ENCODE measurements at regions not wholly inside any gene's neighbourhood (a gene's known extent, or its start where the extent isn't known, plus 50 kb on each side); places are given as distances from the start of the nearest gene placed in this dataset.
"Not testable (repeated sequence)": the region's sequence is repeated elsewhere in the genome, so short reads cannot be mapped to it uniquely, and the experiment has no call there.

DNA sequence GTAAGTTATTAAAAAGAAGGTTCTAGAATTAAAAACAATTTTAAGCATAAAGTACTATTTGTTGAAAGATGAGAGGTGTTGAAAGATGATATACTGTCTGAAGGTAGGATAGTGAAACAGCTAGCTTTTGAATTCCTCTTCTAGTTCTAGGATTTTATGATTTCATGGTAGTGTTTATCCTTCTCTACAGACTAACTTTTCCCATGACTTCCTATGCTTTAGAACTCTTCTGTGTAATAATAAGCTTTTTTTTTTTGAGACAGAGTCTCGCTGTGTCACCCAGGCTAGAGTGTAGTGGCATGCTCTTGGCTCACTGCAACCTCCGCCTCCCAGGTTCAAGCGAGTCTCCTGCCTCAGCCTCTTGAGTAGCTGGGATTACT is 96.0 kb upstream of the NUDT6 start:
- no peak for DNase-seq (ENCODE audit: low read depth, low spot score)
- in situ Hi-C loops (cut with HindIII; ENCODE audit: low pct_unique_long_range_greater_than_20kb, low sequenced_read_pairs) = no loop called here

DNA sequence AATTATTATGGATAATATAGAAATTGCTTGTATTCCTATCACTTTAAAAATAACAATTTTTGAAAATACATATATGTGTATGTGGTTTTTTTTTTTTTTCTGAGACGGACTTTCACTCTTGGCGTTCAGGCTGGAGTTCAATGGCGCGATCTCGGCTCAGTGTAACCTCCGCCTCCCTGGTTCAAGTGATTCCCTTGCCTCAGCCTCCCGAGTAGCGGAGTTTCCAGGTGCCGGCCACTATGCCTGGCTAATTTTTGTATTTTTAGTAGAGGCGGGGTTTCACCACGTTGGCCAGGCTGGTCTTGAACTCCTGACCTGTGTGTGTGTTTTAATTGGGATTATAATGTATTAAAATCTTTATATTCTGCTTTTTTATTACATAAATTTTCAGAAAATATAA is 97.9 kb upstream of the NUDT6 start:
- in situ Hi-C loops (cut with HindIII; ENCODE audit: low pct_unique_long_range_greater_than_20kb, low sequenced_read_pairs) = no loop called here
- DNase-seq (ENCODE audit: low read depth, low spot score) = no peak

DNA sequence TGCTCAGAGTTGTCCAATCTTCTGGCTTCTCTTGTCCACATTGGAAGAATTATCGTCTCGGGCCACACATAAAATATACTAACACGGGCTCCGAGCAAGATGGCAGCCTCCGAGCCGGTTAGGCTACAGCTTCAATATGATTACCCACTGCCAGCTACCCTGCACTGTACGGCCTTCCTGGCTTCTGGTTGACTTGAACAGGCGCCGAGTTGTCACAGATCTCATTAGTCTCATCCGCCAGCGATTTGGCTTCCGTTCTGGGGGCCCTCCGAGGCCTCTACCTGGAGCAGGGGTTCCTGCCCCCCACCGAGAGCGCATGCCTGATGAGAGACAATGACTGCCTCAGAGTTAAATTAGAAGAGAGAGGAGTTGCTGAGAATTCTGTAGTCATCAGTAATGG is 101.2 kb upstream of the NUDT6 start:
- in situ Hi-C loops (cut with HindIII; ENCODE audit: low pct_unique_long_range_greater_than_20kb, low sequenced_read_pairs) = no loop called here
- DNase-seq (ENCODE audit: low read depth, low spot score) = no peak

DNA sequence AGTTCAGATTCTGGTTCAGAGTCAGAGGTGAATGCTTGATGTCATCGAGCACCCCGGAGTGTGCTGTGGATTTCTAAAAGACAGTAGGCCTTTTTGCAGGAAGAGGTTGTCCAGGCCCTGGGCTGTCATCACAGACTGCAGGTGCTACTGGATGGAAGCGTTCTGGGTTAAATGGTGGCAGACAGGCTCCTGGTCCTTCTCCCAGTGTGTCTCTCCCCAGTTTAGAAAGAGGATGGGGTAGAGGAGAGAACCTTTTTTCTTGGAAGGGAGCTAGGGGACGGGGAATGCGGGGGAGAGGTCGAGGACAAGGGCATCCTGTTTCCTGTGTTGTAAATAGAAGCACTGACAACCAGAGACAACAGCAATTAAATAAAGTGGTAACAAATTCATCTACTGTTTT is 102.3 kb upstream of the NUDT6 start:
- DNase-seq (ENCODE audit: low read depth, low spot score) = no peak
- in situ Hi-C loops (cut with HindIII; ENCODE audit: low pct_unique_long_range_greater_than_20kb, low sequenced_read_pairs) = no loop called here

DNA sequence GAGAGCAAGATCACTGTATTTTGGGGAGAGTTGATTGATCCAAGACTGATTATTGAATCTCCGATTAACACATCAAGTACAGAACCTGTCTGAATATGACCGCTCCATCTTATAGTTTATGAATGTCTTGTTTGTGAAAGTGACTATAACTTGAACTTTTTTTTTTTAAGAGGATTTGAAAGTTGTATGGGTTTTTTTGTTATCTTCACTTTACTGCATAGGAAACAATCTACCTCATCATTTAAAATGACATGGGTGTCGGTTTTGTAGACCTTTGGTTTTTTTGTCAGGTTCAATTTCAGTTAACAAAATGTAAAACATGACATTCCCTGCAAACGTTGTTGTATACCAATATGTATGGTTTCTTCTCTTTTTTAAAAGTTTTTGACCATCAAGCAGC is 103.0 kb upstream of the NUDT6 start:
- in situ Hi-C loops (cut with HindIII; ENCODE audit: low pct_unique_long_range_greater_than_20kb, low sequenced_read_pairs) = no loop called here
- no peak for DNase-seq (ENCODE audit: low read depth, low spot score)

DNA sequence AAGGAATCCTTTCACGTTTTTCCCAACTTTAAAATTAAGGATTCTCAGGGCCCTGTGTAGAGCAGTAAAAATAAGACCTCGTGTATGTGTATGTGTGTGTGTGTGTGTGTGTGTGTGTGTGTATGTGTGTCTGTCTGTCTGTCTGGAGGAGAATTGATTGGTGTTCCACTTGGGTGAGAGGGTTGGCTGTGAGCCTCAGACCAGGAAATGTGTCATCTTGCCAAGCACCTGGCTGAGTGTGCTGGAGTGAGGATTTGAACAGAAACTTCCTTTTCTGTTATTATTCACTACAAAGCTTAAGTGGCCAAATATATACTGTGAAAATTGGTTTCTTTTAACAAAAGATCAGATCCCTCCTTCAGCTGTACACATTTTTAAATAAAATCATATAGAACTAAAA is 103.6 kb upstream of the NUDT6 start:
- in situ Hi-C loops (cut with HindIII; ENCODE audit: low pct_unique_long_range_greater_than_20kb, low sequenced_read_pairs); DNase-seq (ENCODE audit: low read depth, low spot score): not testable (repeated sequence)

DNA sequence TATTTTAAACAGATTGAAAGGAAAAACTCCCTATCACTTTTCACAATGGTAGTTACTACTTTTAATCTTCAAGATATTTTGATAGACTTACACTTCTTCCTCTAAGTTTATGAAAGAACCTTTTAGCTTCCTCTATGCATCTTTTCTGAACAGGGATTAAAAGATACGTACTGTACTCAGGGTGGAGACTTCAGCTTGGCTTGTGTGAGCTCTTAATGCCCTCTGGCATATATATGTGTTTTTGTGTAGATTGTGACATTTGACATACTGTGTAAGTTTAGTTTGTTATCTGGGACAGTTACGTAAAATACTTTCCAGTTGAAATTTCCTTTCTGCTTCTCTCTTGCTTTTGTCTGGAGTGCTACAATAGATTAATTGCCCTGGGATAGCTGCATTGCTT is 109.3 kb upstream of the NUDT6 start:
- in situ Hi-C loops (cut with HindIII; ENCODE audit: low pct_unique_long_range_greater_than_20kb, low sequenced_read_pairs) = no loop called here
- DNase-seq (ENCODE audit: low read depth, low spot score) = no peak

DNA sequence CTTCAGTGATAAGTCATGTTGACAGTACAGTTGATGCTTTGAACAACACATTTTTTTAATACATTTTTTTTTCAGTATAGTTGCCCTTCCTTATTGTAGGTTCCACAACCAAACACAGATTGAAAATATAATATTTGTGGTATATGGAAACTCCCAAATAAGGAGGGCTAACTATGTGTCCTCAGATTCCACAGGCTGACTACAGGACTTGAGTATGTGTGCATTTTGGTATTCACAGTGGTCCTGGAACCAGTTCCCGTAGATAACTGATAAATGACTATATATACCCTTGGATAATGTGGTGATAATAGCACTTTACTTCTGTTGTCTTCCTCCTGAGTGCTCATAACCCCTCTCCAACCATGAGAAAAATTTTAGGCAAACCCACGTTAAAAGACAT is 111.6 kb upstream of the NUDT6 start:
- DNase-seq (ENCODE audit: low read depth, low spot score) = no peak
- in situ Hi-C loops (cut with HindIII; ENCODE audit: low pct_unique_long_range_greater_than_20kb, low sequenced_read_pairs) = no loop called here

DNA sequence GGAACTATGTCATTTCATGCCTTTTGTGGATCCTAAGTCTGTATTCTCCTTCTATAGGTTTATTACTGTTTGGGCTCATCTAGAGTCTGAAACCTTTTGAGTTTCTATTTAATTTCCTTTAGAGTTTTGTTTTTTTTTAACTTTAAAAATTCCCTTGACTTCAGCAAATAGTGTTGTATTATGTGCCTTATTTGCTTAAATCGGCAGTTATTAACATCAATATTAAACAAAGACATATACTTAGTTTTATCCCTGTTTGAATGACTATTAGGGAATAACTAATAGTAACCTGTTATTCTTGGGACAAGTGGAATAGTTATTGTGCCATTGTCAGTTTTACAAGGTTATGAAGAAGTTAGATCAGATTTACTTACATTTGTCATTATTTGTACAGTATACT is 112.8 kb upstream of the NUDT6 start:
- in situ Hi-C loops (cut with HindIII; ENCODE audit: low pct_unique_long_range_greater_than_20kb, low sequenced_read_pairs) = no loop called here
- DNase-seq (ENCODE audit: low read depth, low spot score) = no peak

DNA sequence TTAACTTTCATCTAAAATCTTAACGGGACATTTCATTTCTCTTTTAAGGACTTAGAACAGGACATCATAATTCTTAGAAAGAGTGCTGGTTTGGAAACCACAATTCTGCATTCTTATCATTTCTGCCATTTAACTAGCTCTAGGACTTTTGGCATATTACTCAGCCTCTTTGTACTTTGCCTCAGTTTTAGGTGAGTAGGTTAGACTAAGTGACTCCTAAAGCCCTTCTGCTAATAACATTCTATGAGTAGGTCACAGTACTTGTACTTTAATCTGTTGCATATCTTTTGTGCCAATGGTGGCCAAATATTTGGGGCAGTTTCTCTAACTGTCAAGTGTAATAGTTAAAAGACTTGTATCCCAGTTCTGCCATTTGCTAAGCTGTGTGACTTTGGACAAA is 115.4 kb upstream of the NUDT6 start:
- no peak for DNase-seq (ENCODE audit: low read depth, low spot score)
- in situ Hi-C loops (cut with HindIII; ENCODE audit: low pct_unique_long_range_greater_than_20kb, low sequenced_read_pairs) = no loop called here

DNA sequence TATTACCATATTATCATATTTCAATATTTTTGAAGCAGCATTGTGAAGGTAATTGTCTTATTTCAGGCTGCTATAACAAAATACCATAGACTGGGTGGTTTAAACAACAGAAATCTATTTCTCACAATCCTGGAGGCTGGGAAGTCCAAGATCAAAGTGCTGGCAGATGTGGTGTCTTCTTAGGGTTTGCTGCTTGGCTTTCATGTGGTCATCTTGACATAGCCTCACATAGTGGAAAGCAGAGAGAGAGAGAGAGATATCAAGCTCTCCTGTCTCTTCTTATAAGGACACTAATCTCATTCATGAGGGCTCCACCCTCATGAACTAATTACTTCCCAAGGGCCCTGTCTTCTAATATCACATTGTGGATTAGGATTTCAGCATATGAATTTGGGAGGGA is 119.7 kb upstream of the NUDT6 start:
- in situ Hi-C loops (cut with HindIII; ENCODE audit: low pct_unique_long_range_greater_than_20kb, low sequenced_read_pairs) = no loop called here
- DNase-seq (ENCODE audit: low read depth, low spot score) = no peak

DNA sequence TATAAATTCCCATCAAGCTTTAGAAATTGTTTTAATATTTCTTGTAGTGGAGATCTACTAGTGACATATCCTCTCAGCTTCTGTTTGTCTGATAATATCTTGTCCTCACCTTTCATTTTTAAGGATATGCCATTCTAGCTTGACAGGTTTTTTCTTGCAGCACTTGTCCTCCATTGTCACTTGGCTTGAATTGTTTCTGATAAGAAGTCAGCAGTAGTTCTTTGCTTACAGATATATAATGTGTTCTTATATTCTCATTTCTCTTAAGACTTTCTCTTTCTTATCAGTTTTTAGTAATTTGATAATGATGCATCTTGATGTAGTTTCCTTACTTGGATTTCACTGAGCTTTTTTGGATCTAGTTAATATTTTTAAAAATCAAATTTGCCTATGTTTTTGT is 120.6 kb upstream of the NUDT6 start:
- in situ Hi-C loops (cut with HindIII; ENCODE audit: low pct_unique_long_range_greater_than_20kb, low sequenced_read_pairs) = no loop called here
- DNase-seq (ENCODE audit: low read depth, low spot score) = no peak

DNA sequence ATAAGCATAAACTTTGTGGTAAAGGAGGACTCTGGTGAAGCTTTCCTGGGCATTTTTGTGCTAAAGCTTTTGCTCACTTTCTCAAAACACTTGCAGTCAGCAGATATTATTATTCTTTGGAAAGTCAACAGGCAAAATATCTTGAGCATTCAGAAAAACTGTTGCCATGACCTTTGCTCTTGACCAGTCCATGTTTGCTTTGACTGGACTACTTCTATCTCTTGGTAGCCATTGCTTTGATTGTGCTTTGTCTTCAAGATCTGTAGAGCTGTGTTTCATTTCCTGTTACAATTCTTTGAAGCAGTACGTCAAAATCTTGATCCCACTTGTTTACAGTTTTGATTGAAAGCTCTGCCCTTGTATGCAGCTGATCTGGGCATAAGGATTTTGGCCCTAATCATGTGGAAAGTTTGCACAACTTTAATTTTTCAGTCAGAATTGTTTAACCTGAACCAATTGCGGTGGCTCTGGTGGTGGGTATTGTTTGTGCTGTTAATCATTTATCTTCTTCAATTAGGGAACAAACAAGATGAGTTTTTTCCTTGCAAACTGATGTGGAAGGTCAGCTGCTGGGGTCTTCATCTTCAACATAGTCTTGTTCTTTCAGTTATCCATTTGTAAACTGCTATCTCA is 121.5 kb upstream of the NUDT6 start:
- in situ Hi-C loops (cut with HindIII; ENCODE audit: low pct_unique_long_range_greater_than_20kb, low sequenced_read_pairs) = no loop called here
- no peak for DNase-seq (ENCODE audit: low read depth, low spot score)

DNA sequence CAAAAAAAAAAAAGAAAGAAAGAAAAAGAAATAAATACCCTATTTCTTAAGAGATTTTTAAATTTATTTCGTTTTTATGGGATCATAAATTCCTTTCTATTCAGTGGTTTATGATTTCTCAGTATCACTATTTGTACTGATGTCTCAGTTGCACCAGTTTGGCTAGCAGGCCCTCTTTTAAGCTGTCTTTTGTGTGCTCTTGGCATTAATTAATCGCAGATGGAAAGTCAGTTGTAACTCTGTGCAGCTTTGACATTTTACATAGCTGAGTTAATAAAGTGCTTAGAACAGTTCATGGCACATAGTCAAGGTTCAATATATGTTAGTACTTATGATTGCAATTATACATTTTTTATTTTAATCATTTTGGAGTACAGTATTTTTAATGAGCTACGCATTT is 123.7 kb upstream of the NUDT6 start:
- in situ Hi-C loops (cut with HindIII; ENCODE audit: low pct_unique_long_range_greater_than_20kb, low sequenced_read_pairs) = no loop called here

DNA sequence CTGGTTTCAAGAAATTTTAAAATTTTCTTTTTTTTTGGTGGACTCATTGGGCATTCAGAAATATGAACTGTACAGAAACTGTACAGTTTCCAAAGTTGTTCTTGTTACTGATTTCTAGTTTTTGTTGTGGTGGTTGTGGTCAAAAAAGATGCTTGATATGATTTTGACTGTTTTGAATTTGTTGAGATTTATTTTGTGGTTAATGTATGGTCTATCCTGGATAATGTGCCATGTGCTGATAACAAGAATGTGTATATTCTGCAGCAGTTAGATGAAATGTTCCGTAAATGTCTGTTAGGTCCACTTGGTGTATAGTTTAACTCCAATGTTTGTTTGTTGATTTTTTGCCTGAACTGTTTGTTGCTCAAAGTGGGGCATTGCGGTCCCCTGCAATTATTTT is 127.6 kb upstream of the NUDT6 start:
- DNase-seq (ENCODE audit: low read depth, low spot score) = no peak

More for the DNA sequence above, 123.7 kb upstream of the NUDT6 start:
- no peak for DNase-seq (ENCODE audit: low read depth, low spot score)

DNA sequence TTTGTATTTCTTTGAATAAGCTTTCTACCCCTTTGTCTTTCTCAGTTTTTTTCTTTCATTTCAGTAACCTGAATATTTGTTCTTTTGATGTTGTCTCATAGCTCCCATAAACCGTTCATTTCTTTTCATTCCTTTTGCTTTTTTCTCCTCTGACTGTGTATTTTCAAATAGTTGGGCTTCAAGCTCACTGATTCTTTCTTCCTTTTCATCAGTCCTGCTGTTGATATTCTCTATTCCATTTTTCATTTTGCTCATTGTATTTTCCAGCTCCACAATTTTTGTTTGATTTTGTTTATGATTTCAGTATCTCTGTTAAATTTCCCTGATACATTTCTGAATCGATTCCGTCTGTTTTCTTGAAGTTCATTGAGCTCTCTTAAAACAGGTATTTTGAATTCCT is 129.6 kb upstream of the NUDT6 start:
- in situ Hi-C loops (cut with HindIII; ENCODE audit: low pct_unique_long_range_greater_than_20kb, low sequenced_read_pairs) = no loop called here
- DNase-seq (ENCODE audit: low read depth, low spot score) = no peak

More for the DNA sequence above, 127.6 kb upstream of the NUDT6 start:
- in situ Hi-C loops (cut with HindIII; ENCODE audit: low pct_unique_long_range_greater_than_20kb, low sequenced_read_pairs) = no loop called here

DNA sequence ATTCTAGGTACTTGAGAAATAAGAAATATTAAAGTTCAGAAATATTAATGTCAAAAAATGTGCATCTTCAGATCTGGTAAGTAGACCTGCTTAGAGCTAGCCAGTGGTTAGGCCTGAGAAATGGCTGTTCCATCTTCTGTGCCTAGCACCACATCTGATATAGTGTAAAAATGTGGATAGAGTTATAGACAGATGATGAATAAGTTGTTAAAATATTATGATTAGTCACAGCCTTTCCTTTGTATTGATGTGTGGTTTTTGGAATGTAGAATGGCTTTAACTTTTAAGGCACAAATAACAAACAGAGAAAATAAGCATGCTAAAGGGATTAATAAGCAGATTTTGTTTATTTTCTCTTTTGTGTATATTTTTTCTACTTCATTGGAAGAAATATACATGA is 133.5 kb upstream of the NUDT6 start:
- DNase-seq (ENCODE audit: low read depth, low spot score) = no peak
- in situ Hi-C loops (cut with HindIII; ENCODE audit: low pct_unique_long_range_greater_than_20kb, low sequenced_read_pairs) = no loop called here

DNA sequence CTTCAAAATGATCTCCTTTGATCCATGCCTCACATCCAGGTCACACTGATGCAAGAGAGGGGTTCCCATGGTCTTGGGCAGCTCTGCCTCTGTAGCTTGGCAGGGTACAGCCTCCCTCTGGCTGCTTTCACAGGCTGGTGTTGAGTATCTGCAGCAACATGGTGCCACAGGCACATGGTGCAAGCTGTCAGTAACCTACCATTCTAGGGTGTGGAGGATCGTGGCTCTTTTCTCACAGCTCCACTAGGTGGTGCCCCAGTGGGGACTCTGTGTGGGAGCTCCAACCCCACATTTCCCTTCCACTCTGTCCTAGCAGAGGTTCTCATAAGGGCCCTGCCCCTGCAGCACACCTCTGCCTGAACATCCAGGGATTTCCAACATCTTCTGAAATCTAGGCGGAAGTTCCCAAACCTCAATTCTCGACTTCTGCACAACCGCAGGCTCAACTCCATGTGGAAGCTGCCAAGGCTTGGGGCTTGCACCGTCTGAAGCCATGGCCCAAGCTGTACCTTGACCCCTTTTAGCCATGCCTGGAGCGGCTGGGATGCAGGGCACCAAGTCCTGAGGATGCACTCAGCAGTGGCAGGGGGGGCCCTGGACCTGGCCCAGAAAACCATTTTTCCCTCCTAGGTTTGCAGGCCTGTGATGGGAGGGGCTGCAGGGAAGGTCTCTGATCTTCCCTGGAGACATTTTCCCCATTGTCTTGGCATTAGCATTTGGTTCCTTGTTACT is 137.8 kb upstream of the NUDT6 start:
- in situ Hi-C loops (cut with HindIII; ENCODE audit: low pct_unique_long_range_greater_than_20kb, low sequenced_read_pairs) = no loop called here
- DNase-seq (ENCODE audit: low read depth, low spot score) = no peak

DNA sequence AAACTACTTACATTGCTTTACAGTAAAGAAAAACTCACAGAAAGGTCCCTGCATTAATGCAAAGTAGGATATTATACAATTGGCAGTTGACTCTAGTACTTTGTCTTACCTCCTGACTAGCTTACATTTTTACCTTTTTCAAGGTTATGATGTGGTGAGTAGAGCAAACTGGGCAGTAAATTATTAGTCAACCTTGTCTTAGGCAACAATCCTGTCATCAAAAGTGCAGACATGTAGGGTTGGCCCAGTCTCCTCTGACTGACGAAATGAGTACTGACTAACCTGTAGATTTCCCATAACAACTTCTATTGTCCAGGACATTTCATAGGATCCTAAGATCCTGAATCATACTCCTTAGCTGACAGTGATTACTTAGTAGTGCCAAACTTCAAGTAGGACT is 142.0 kb upstream of the NUDT6 start:
- no peak for DNase-seq (ENCODE audit: low read depth, low spot score)
- in situ Hi-C loops (cut with HindIII; ENCODE audit: low pct_unique_long_range_greater_than_20kb, low sequenced_read_pairs) = no loop called here

DNA sequence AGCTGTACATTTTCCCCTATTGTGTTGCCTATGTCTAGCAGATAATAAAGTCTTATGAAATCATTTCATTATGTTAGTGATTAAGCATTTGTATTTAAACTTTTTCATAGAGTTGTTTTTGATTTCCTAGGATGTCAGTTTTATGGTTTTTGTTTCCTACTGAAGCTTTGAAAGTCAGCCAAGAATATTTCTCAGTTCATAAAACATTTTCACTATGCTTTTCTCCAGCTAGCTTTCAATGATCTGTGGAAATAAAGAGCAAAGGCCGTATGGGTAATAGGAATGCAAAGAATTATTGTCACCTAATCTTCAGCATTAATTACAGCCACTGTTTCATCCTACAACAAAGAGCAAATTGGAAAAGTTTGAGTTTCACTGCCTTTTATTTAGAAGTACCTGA is 145.7 kb upstream of the NUDT6 start:
- in situ Hi-C loops (cut with HindIII; ENCODE audit: low pct_unique_long_range_greater_than_20kb, low sequenced_read_pairs) = no loop called here
- DNase-seq (ENCODE audit: low read depth, low spot score) = no peak
